Retinal pigment epithelial cell (primary cell): ENCODE measurements at regions not wholly inside any gene's neighbourhood (a gene's known extent, or its start where the extent isn't known, plus 50 kb on each side); places are given as distances from the start of the nearest gene placed in this dataset.
"Not testable (repeated sequence)": the region's sequence is repeated elsewhere in the genome, so short reads cannot be mapped to it uniquely, and the experiment has no call there.

Experiments used
- DNase-seq: peaks from one replicate; pipeline ENCODE4 v3.0.0-alpha.2; 2010; ENCODE audit warnings: low read depth
- H3K4me3 ChIP-seq: 2 replicates; pipeline ENCODE4 v1.5.1; 2011; ENCODE audit warnings: mild to moderate bottlenecking, low read length, control low read depth, moderate library complexity
- TF ChIP-seq, protein P1 (sequence below): conservative IDR thresholded peaks from 2 replicates; pipeline ENCODE4 v1.5.1; 2011; ENCODE audit warnings: low read depth, low read length, control low read depth, inconsistent platforms

- no peak for DNase-seq
- TF ChIP-seq, protein P1, sequence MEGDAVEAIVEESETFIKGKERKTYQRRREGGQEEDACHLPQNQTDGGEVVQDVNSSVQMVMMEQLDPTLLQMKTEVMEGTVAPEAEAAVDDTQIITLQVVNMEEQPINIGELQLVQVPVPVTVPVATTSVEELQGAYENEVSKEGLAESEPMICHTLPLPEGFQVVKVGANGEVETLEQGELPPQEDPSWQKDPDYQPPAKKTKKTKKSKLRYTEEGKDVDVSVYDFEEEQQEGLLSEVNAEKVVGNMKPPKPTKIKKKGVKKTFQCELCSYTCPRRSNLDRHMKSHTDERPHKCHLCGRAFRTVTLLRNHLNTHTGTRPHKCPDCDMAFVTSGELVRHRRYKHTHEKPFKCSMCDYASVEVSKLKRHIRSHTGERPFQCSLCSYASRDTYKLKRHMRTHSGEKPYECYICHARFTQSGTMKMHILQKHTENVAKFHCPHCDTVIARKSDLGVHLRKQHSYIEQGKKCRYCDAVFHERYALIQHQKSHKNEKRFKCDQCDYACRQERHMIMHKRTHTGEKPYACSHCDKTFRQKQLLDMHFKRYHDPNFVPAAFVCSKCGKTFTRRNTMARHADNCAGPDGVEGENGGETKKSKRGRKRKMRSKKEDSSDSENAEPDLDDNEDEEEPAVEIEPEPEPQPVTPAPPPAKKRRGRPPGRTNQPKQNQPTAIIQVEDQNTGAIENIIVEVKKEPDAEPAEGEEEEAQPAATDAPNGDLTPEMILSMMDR, result no peak
- H3K4me3 ChIP-seq, result no peak overlapping the region
Measured at GRCh38 chr3:134711284-134711683, 60.5 kb upstream of the KY start.

DNA sequence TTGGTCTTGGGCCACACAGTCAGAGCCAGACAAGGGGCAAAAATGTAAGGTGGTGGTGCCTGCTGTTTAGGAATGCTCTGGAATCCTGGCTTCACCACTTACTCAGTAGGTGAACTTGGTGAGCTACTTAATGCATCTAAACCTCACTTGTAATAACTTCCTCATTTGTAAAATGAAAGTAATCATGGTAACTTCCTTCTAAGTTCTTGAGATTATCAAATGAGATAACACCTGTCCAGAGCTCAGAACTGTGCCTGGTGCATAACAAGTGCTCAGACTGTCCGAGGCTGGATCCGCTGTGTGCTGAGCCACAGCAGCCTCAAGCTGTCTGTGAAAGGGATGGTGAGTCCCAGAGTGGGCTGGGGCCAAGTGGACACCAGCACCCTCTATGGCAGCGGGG is 62.8 kb upstream of the KY start:
- DNase-seq, result no peak
- no peak overlapping the region for H3K4me3 ChIP-seq
- TF ChIP-seq, protein P1, result no peak

- TF ChIP-seq, protein P1, result no peak
- DNase-seq, result peak; percentile 51
Measured at GRCh38 chr3:134718726-134719125, 67.9 kb upstream of the KY start.

GRCh38 chr3:134721214-134721613 is 70.4 kb upstream of the KY start:
- TF ChIP-seq, protein P1, result no peak
- H3K4me3 ChIP-seq, result no peak overlapping the region
- no peak for DNase-seq

More at GRCh38 chr3:134718726-134719125, 67.9 kb upstream of the KY start:
- no peak overlapping the region for H3K4me3 ChIP-seq

DNA sequence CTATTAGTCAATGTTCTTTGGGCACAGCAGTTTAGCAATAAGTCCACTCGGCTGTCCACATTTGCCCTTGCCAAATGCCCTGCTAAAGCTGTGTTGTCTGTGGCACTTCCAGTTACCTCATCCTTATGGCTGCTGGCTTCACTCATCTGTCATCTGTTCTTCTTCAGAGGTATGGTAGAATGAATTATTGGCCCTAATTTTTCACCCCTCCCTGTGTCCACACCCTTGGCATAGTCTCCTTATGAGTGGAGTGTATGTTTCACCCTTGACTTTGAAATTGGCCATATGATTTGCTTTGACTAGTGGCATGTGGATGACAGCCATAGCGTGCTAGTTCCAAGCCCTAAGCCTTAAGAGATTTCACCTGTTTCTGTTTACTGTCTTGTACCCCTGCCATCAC is 72.1 kb upstream of the EPHB1 start:
- TF ChIP-seq, protein P1, result no peak
- H3K4me3 ChIP-seq, result no peak overlapping the region
- no peak for DNase-seq

GRCh38 chr3:134729649-134730048 is 65.4 kb upstream of the EPHB1 start:
- no peak for DNase-seq
- H3K4me3 ChIP-seq, result no peak overlapping the region
- TF ChIP-seq, protein P1, result no peak

- no peak overlapping the region for H3K4me3 ChIP-seq
- no peak for DNase-seq
- TF ChIP-seq, protein P1, result no peak
Measured at GRCh38 chr3:134737516-134737915, 57.5 kb upstream of the EPHB1 start.

DNA sequence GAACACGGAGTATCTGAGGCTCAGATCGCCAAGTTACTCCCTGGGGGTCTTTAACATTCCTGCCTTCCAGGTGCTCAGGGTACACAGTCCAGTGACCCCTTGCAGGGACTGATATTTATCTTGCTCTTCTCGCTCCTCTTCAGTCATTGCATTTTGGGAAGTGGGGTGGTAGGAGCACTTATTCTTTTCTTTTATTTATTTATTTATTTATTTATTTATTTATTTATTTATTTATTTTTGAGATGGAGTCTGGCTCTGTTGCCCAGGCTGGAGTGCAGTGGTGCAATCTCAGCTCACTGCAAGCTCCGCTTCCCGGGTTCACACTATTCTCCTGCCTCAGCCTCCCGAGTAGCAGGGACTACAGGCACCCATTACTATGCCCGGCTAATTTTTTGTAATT is 55.0 kb upstream of the EPHB1 start:
- H3K4me3 ChIP-seq, DNase-seq: not testable (repeated sequence)
